A549 (cell line): ENCODE measurements at regions not wholly inside any gene's neighbourhood (a gene's known extent, or its start where the extent isn't known, plus 50 kb on each side); places are given as distances from the start of the nearest gene placed in this dataset.

Experiments
- CEBPB ChIP-seq, 2 experiments: fragments of >200 bp in 1 of 2; sonication (Bioruptor Twin) in 1 of 2; formaldehyde crosslinking in 1 of 2; IDR thresholded peaks; 2 replicates each; pipeline ENCODE4 v1.6.1; 2012 to 2016
- ESRRA ChIP-seq: fragments of 150-350 bp; IDR thresholded peaks from 2 replicates; pipeline ENCODE4 v1.6.1; 2014; ENCODE audit warnings: mild to moderate bottlenecking, low read length, borderline replicate concordance
- POLR2A ChIP-seq: IDR thresholded peaks from 2 replicates; pipeline ENCODE4 v1.6.1; 2012; ENCODE audit warnings: mild to moderate bottlenecking, low read length
- TF ChIP-seq, protein P1 (sequence below): fragments of >200 bp; sonication (Bioruptor Twin); formaldehyde crosslinking; IDR thresholded peaks from 3 replicates; pipeline ENCODE4 v1.5.1; 2016

DNA sequence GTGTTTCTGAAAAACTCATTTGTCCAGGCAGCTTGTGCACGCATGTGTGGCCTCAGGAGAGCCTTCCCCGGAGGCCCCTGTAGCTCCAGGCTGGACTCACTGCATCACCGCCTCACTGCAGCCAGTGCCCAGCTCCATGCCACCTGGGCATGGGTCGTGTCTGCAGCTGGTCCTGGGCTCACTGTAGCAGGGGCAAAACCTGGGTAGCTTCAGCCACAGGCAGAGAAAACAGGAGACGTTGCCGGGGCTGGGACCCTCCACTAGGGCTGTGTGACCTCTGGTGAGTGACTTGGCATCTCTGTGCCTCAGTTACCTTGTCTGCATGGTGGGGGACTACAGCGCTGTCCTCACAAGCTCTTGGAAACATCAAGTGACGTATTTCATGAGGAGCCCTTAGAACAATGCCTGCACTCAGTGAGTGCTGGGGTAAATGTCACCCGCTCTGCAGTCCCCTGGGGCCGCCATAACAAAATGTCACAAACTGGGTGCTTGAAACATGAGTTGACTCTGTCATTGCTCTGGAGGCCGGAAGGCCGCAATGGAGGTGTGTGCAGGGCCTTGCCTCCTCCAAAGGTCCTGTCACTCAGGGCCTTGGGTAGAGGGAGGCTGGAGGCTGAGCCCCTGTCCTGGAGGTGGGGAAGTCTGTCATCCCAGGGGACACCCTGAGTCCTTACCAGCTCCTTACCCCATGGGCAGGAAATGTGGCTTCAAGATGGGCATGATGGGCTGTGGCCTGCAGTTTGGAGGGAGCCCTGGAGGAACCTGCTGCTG lies 488.7 kb downstream of the TBC1D22A start:
- no peak for TF ChIP-seq POLR2A
- TF ChIP-seq, protein P1, sequence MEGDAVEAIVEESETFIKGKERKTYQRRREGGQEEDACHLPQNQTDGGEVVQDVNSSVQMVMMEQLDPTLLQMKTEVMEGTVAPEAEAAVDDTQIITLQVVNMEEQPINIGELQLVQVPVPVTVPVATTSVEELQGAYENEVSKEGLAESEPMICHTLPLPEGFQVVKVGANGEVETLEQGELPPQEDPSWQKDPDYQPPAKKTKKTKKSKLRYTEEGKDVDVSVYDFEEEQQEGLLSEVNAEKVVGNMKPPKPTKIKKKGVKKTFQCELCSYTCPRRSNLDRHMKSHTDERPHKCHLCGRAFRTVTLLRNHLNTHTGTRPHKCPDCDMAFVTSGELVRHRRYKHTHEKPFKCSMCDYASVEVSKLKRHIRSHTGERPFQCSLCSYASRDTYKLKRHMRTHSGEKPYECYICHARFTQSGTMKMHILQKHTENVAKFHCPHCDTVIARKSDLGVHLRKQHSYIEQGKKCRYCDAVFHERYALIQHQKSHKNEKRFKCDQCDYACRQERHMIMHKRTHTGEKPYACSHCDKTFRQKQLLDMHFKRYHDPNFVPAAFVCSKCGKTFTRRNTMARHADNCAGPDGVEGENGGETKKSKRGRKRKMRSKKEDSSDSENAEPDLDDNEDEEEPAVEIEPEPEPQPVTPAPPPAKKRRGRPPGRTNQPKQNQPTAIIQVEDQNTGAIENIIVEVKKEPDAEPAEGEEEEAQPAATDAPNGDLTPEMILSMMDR: no peak
- TF ChIP-seq CEBPB (IDR thresholded peaks at IDR 0.05): no peak
- no peak for TF ChIP-seq ESRRA
